ENCODE measurements at regions not wholly inside any gene's neighbourhood (a gene's known extent, or its start where the extent isn't known, plus 50 kb on each side); places are given as distances from the start of the nearest gene placed in this dataset.

DNA sequence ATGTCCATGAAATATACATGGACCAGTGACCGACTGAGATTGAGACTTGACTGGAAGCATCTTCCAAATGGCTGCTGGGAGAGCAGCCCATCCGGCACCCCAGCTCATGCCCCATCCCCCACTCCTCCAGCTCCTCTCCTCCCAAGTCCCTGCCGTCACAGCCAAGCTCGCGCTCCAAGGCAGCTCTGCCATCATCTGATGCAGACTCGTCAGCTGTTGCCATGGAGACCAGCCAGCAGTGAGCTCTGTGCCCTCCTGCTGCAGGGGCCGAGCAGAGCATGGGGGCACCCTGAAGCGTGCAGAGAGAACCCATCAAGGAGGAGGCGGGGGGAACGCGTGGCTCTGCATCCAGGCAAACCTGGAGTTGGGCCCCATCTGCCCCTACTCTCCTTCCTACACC, 74.5 kb upstream of the TNRC6C start:
- Mint-ChIP-seq H3K27ac (no peak overlapping the region), H3K4me3 (no peak overlapping the region), H3K27me3 (ENCODE audit: low read depth) (peaks cover 31% of the 10 kb centered on the region), H3K4me1 (peaks cover 36% of the 10 kb centered on the region), H3K36me3 (no peaks in the 10 kb centered on the region), H3K9me3 (no peaks in the 10 kb centered on the region)
- DNase-seq (ENCODE audit: low spot score) = peak; percentile 61
- ChIA-PET CTCF (interaction anchor here (1.4 kb wide), 1 partner anchor 8 kb away, joined by 18 read pairs; no protein-coding TSS in a partner anchor), POLR2A (interaction anchor here (1.1 kb wide), 1 partner anchor 75 kb away, joined by 3 read pairs; the partner anchor contains the start of gene TNRC6C)
- TF ChIP-seq, protein P1, sequence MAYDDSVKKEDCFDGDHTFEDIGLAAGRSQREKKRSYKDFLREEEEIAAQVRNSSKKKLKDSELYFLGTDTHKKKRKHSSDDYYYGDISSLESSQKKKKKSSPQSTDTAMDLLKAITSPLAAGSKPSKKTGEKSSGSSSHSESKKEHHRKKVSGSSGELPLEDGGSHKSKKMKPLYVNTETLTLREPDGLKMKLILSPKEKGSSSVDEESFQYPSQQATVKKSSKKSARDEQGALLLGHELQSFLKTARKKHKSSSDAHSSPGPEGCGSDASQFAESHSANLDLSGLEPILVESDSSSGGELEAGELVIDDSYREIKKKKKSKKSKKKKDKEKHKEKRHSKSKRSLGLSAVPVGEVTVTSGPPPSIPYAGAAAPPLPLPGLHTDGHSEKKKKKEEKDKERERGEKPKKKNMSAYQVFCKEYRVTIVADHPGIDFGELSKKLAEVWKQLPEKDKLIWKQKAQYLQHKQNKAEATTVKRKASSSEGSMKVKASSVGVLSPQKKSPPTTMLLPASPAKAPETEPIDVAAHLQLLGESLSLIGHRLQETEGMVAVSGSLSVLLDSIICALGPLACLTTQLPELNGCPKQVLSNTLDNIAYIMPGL (CRISPR knock-in tag; IDR thresholded peaks at IDR 0.05) = no peak
- TF ChIP-seq ZSCAN18 (CRISPR knock-in tag; IDR thresholded peaks at IDR 0.05) = no peak
- no peak for TF ChIP-seq FOXJ3 (CRISPR knock-in tag; IDR thresholded peaks at IDR 0.05; ENCODE audit: borderline replicate concordance)
- TF ChIP-seq, protein P2, sequence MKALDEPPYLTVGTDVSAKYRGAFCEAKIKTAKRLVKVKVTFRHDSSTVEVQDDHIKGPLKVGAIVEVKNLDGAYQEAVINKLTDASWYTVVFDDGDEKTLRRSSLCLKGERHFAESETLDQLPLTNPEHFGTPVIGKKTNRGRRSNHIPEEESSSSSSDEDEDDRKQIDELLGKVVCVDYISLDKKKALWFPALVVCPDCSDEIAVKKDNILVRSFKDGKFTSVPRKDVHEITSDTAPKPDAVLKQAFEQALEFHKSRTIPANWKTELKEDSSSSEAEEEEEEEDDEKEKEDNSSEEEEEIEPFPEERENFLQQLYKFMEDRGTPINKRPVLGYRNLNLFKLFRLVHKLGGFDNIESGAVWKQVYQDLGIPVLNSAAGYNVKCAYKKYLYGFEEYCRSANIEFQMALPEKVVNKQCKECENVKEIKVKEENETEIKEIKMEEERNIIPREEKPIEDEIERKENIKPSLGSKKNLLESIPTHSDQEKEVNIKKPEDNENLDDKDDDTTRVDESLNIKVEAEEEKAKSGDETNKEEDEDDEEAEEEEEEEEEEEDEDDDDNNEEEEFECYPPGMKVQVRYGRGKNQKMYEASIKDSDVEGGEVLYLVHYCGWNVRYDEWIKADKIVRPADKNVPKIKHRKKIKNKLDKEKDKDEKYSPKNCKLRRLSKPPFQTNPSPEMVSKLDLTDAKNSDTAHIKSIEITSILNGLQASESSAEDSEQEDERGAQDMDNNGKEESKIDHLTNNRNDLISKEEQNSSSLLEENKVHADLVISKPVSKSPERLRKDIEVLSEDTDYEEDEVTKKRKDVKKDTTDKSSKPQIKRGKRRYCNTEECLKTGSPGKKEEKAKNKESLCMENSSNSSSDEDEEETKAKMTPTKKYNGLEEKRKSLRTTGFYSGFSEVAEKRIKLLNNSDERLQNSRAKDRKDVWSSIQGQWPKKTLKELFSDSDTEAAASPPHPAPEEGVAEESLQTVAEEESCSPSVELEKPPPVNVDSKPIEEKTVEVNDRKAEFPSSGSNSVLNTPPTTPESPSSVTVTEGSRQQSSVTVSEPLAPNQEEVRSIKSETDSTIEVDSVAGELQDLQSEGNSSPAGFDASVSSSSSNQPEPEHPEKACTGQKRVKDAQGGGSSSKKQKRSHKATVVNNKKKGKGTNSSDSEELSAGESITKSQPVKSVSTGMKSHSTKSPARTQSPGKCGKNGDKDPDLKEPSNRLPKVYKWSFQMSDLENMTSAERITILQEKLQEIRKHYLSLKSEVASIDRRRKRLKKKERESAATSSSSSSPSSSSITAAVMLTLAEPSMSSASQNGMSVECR (CRISPR knock-in tag; IDR thresholded peaks at IDR 0.05; ENCODE audit: borderline replicate concordance) = no peak
- TF ChIP-seq MXD4 (CRISPR knock-in tag; IDR thresholded peaks at IDR 0.05; ENCODE audit: borderline replicate concordance) = no peak
- no peak for TF ChIP-seq NFATC4 (CRISPR knock-in tag; IDR thresholded peaks at IDR 0.05)
- no peak for TF ChIP-seq ZNF281 (CRISPR knock-in tag; IDR thresholded peaks at IDR 0.05)
- no peak for TF ChIP-seq TEAD4 (CRISPR knock-in tag; IDR thresholded peaks at IDR 0.05)
- no peak for TF ChIP-seq TCF7 (CRISPR knock-in tag; IDR thresholded peaks at IDR 0.05; ENCODE audit: low read depth)
- peak; percentile 54 for ATAC-seq

GRCh38 chr17:77884967-77885641, 73.4 kb upstream of the TNRC6C start:
- CTCF ChIA-PET = interaction anchor here (1.4 kb wide), 1 partner anchor 7 kb away, joined by 18 read pairs; no protein-coding TSS in a partner anchor
- POLR2A ChIA-PET = no interaction called here
- TF ChIP-seq NFATC4 (CRISPR knock-in tag; IDR thresholded peaks at IDR 0.05) (no peak), PREB (CRISPR knock-in tag; IDR thresholded peaks at IDR 0.05; ENCODE audit: borderline replicate concordance) (no peak), OVOL2 (CRISPR knock-in tag; IDR thresholded peaks at IDR 0.05; ENCODE audit: borderline replicate concordance) (no peak), NR2C2 (CRISPR knock-in tag; IDR thresholded peaks at IDR 0.05) (no peak), USF1 (CRISPR knock-in tag; IDR thresholded peaks at IDR 0.05) (no peak), ZNF396 (CRISPR knock-in tag; IDR thresholded peaks at IDR 0.05; ENCODE audit: borderline replicate concordance) (no peak)
- TF ChIP-seq, protein P1 (CRISPR knock-in tag; IDR thresholded peaks at IDR 0.05) = no peak
- TF ChIP-seq, protein P3, sequence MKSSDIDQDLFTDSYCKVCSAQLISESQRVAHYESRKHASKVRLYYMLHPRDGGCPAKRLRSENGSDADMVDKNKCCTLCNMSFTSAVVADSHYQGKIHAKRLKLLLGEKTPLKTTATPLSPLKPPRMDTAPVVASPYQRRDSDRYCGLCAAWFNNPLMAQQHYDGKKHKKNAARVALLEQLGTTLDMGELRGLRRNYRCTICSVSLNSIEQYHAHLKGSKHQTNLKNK (CRISPR knock-in tag; IDR thresholded peaks at IDR 0.05) = no peak

More at GRCh38 chr17:77884967-77885641, 73.4 kb upstream of the TNRC6C start:
- Mint-ChIP-seq H3K4me1 (peaks cover 36% of the 10 kb centered on the region), H3K4me3 (no peak overlapping the region), H3K9me3 (no peaks in the 10 kb centered on the region), H3K36me3 (no peaks in the 10 kb centered on the region), H3K27ac (no peak overlapping the region), H3K27me3 (ENCODE audit: low read depth) (peaks cover 33% of the 10 kb centered on the region)
- no peak for ATAC-seq
- no peak for DNase-seq (ENCODE audit: low spot score)

Data from WTC11 (cell line).